C4-2B (cell line): ENCODE measurements at regions not wholly inside any gene's neighbourhood (a gene's known extent, or its start where the extent isn't known, plus 50 kb on each side); places are given as distances from the start of the nearest gene placed in this dataset.

Experiments
- H3K27ac ChIP-seq: fragments of 450-650 bp; 2 replicates; pipeline ENCODE4 v1.5.1; 2017
- ZFX ChIP-seq: fragments of 450-650 bp; IDR thresholded peaks from 2 replicates; pipeline ENCODE4 v1.6.1; 2017
- TF ChIP-seq, protein P1 (sequence below): fragments of 450-650 bp; conservative IDR thresholded peaks from 2 replicates; pipeline ENCODE4 v1.5.1; 2017; ENCODE audit warnings: mild to moderate bottlenecking

DNA sequence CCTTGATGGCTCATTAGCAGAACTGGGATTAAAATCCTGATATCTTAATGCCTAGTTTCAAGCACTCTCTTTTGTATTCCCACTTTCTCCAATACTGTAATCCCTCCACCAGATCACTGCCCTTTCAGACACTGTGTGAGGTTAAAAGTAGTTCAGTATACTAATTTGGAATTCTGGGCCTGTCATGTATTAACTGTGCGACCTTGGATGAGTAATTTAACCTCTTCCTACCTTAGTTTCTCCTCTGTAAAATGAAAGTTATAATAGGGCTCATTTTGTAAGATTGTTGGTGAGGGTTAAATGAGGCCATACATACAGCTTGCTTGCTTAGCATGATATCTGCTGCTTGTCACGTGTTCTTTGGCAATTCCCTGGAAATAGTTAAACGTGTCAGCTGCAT, 207.3 kb upstream of the HS3ST1 start:
- TF ChIP-seq, protein P1, sequence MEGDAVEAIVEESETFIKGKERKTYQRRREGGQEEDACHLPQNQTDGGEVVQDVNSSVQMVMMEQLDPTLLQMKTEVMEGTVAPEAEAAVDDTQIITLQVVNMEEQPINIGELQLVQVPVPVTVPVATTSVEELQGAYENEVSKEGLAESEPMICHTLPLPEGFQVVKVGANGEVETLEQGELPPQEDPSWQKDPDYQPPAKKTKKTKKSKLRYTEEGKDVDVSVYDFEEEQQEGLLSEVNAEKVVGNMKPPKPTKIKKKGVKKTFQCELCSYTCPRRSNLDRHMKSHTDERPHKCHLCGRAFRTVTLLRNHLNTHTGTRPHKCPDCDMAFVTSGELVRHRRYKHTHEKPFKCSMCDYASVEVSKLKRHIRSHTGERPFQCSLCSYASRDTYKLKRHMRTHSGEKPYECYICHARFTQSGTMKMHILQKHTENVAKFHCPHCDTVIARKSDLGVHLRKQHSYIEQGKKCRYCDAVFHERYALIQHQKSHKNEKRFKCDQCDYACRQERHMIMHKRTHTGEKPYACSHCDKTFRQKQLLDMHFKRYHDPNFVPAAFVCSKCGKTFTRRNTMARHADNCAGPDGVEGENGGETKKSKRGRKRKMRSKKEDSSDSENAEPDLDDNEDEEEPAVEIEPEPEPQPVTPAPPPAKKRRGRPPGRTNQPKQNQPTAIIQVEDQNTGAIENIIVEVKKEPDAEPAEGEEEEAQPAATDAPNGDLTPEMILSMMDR = no peak
- no peak for TF ChIP-seq ZFX
- no peak overlapping the region for H3K27ac ChIP-seq

DNA sequence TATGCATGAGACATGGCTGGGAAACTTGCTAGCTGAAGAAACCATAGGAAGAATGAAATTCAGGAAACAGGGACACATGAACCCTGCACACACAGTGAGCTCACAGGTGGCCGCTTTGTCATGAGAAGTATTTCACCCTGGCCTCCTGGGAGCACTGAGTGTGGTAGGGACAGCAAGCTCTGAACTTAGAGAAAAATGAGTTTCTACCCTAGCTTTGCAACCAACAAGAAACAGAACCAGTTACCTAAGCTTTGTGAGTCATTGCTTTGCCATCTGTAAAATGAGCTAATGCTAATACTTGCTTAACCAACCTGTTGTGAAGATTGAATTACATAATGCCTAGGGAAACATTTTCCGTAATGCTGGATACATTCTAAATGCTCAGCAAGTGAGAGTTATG, 206.6 kb upstream of the HS3ST1 start:
- TF ChIP-seq ZFX = no peak
- TF ChIP-seq, protein P1 = no peak
- no peak overlapping the region for H3K27ac ChIP-seq

- TF ChIP-seq, protein P1 = no peak
- TF ChIP-seq ZFX = no peak
- H3K27ac ChIP-seq = no peak overlapping the region
These were observed 205.6 kb upstream of the HS3ST1 start for GRCh38 chr4:11634283-11634682.

GRCh38 chr4:11633430-11633829, 204.7 kb upstream of the HS3ST1 start:
- no peak for TF ChIP-seq ZFX
- TF ChIP-seq, protein P1 = no peak
- H3K27ac ChIP-seq = no peak overlapping the region

DNA sequence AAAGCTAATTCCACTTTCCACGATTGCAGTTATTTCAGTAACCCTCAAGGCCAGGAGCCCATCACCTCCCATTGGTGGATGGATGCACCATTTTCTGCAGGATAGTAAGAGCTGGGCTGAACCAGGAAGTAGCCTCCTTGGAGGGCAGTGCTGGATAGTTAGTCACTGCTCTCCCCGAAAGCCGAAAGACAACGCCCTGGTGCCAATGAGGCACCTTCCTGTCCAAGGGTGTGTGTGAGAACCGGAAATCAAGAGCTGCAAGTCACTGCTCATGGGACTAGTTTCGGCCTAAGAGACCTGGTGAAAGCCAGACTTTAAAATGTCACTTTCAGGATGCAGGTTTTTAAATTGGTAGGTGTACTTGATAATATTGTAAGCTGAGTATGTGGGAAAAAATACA, 203.8 kb upstream of the HS3ST1 start:
- TF ChIP-seq, protein P1 = no peak
- no peak for TF ChIP-seq ZFX
- H3K27ac ChIP-seq = no peak overlapping the region

- TF ChIP-seq ZFX = no peak
- TF ChIP-seq, protein P1 = no peak
These were observed 203.3 kb upstream of the HS3ST1 start for GRCh38 chr4:11632025-11632424.

DNA sequence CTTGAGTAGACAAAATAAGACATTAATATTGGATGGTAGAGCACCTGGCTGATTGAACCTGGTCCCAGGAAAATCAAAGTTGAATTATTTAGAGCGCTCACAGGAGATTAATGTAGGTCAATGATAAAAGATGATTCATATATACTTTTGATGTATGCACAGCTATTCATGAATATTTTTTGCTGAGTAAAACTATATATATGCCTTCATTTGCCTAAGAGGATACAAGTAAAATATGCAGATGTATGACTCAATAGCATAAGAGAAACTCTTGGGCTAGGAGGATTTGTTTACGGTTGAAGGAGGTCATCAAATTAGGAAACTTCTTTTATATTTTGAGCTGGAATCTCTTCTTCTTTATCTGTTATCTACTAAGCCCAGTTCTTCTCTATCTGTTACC, 202.7 kb upstream of the HS3ST1 start:
- no peak overlapping the region for H3K27ac ChIP-seq
- TF ChIP-seq, protein P1 = no peak
- no peak for TF ChIP-seq ZFX

More at GRCh38 chr4:11632025-11632424, 203.3 kb upstream of the HS3ST1 start:
- H3K27ac ChIP-seq = no peak overlapping the region
